ENCODE measurements at regions not wholly inside any gene's neighbourhood (a gene's known extent, or its start where the extent isn't known, plus 50 kb on each side); places are given as distances from the start of the nearest gene placed in this dataset.

GRCh38 chr3:153259956-153260355, 97.9 kb downstream of the RAP2B start:
- Histone ChIP-seq H3K36me3 (ENCODE audit: insufficient read depth, low read length) (no peaks in the 10 kb centered on the region), H3K9me3 (ENCODE audit: control insufficient read depth in 1 of 2, low read length in 2 of 2) (no peaks in the 10 kb centered on the region), H3K27ac (ENCODE audit: low read depth, low read length) (no peak overlapping the region), H3K4me1 (ENCODE audit: insufficient read depth, low read length) (no peaks in the 10 kb centered on the region), H3K4me3 (ENCODE audit: low read length in 2 of 2) (no peak overlapping the region), H3K27me3 (ENCODE audit: insufficient read depth, low read length) (no peaks in the 10 kb centered on the region)
- peak overlapping the region in 1 of 8 donors; percentile 4 for H3K4me3 Mint-ChIP-seq
- H3K27ac Mint-ChIP-seq = peak overlapping the region in 2 of 7 donors; percentile 3 to 70
- peaks cover 18 to 33% (median 27%) of the 10 kb centered on the region in 4 donors for H3K4me1 Mint-ChIP-seq
- POLR2A ChIA-PET (ENCODE audit: partially characterized antibody) = interaction anchor here (1.2 to 1.8 kb wide), 2 partner anchors 9 to 38 kb away, joined by 4 to 7 read pairs; no protein-coding TSS in a partner anchor
- intact Hi-C loops (cut with micrococcal nuclease) = loop anchor here (5.0 kb wide), 1 partner anchor 38 kb away; no protein-coding TSS in a partner anchor
- CTCF ChIA-PET (ENCODE audit: partially characterized antibody) = interaction anchor here (1.3 to 1.4 kb wide), 2 partner anchors 13 to 30 kb away, joined by 3 to 4 read pairs; no protein-coding TSS in a partner anchor
- H3K36me3 Mint-ChIP-seq = no peaks in the 10 kb centered on the region
- H3K9me3 Mint-ChIP-seq = peaks cover 0 to 3% (median 0%) of the 10 kb centered on the region in 8 donors
- H3K27me3 Mint-ChIP-seq = no peaks in the 10 kb centered on the region
- no peak for DNase-seq

GRCh38 chr3:153260681-153261080, 98.7 kb downstream of the RAP2B start:
- Histone ChIP-seq H3K4me3 (ENCODE audit: low read length in 2 of 2) (no peak overlapping the region), H3K27me3 (ENCODE audit: insufficient read depth, low read length) (no peaks in the 10 kb centered on the region), H3K36me3 (ENCODE audit: insufficient read depth, low read length) (no peaks in the 10 kb centered on the region), H3K4me1 (ENCODE audit: insufficient read depth, low read length) (no peaks in the 10 kb centered on the region), H3K9me3 (ENCODE audit: control insufficient read depth in 1 of 2, low read length in 2 of 2) (no peaks in the 10 kb centered on the region), H3K27ac (ENCODE audit: low read depth, low read length) (no peak overlapping the region)
- Mint-ChIP-seq H3K4me1 (peaks cover 18 to 33% (median 28%) of the 10 kb centered on the region in 4 donors), H3K27ac (no peak overlapping the region), H3K27me3 (no peaks in the 10 kb centered on the region), H3K4me3 (peak overlapping the region in 1 of 8 donors; percentile 3), H3K36me3 (peaks cover 0 to 1% of the 10 kb centered on the region in 2 donors), H3K9me3 (peaks cover 0 to 3% (median 0%) of the 10 kb centered on the region in 8 donors)
- intact Hi-C loops (cut with micrococcal nuclease) = no loop called here
- POLR2A ChIA-PET (ENCODE audit: partially characterized antibody) = interaction anchor here (1.2 to 1.8 kb wide), 2 partner anchors 8 to 39 kb away, joined by 4 to 7 read pairs; no protein-coding TSS in a partner anchor
- CTCF ChIA-PET (ENCODE audit: partially characterized antibody) = interaction anchor here (1.3 to 1.8 kb wide), 3 partner anchors 13 to 51 kb away, joined by 3 to 5 read pairs (median 4); no protein-coding TSS in a partner anchor
- DNase-seq = no peak

GRCh38 chr3:153266619-153267018, 104.6 kb downstream of the RAP2B start:
- no peak overlapping the region for H3K27ac ChIP-seq (ENCODE audit: low read depth, low read length)
- H3K27me3 Mint-ChIP-seq = no peaks in the 10 kb centered on the region
- POLR2A ChIA-PET (ENCODE audit: partially characterized antibody) = no interaction called here
- no peaks in the 10 kb centered on the region for H3K4me1 ChIP-seq (ENCODE audit: insufficient read depth, low read length)
- no peak for DNase-seq
- H3K36me3 ChIP-seq (ENCODE audit: insufficient read depth, low read length) = no peaks in the 10 kb centered on the region
- H3K4me3 ChIP-seq (ENCODE audit: low read length in 2 of 2) = no peak overlapping the region
- peaks cover 0 to 9% of the 10 kb centered on the region in 2 donors for H3K36me3 Mint-ChIP-seq
- H3K4me1 Mint-ChIP-seq = peaks cover 9 to 15% (median 11%) of the 10 kb centered on the region in 4 donors
- H3K27ac Mint-ChIP-seq = no peak overlapping the region
- intact Hi-C loops (cut with micrococcal nuclease) = no loop called here
- peaks cover 0 to 5% (median 0%) of the 10 kb centered on the region in 8 donors for H3K9me3 Mint-ChIP-seq
- no peaks in the 10 kb centered on the region for H3K27me3 ChIP-seq (ENCODE audit: insufficient read depth, low read length)
- CTCF ChIA-PET (ENCODE audit: partially characterized antibody) = no interaction called here
- H3K4me3 Mint-ChIP-seq = no peak overlapping the region
- no peaks in the 10 kb centered on the region for H3K9me3 ChIP-seq (ENCODE audit: control insufficient read depth in 1 of 2, low read length in 2 of 2)

- ChIA-PET CTCF (ENCODE audit: partially characterized antibody) (interaction anchor here (0.7 to 1.3 kb wide), 2 partner anchors 15 to 22 kb away, joined by 3 to 4 read pairs; no protein-coding TSS in a partner anchor), POLR2A (ENCODE audit: partially characterized antibody) (interaction anchor here (0.6 kb wide), 1 partner anchor 8 kb away, joined by 4 read pairs; no protein-coding TSS in a partner anchor)
- H3K36me3 ChIP-seq (ENCODE audit: insufficient read depth, low read length) = no peaks in the 10 kb centered on the region
- no peak overlapping the region for H3K27ac ChIP-seq (ENCODE audit: low read depth, low read length)
- Mint-ChIP-seq H3K9me3 (peaks cover 0 to 5% (median 0%) of the 10 kb centered on the region in 8 donors), H3K27ac (no peak overlapping the region), H3K4me3 (no peak overlapping the region), H3K4me1 (peaks cover 17 to 29% (median 22%) of the 10 kb centered on the region in 4 donors), H3K27me3 (no peaks in the 10 kb centered on the region), H3K36me3 (peaks cover 0 to 9% of the 10 kb centered on the region in 2 donors)
- intact Hi-C loops (cut with micrococcal nuclease) = no loop called here
- DNase-seq = no peak
- no peak overlapping the region for H3K4me3 ChIP-seq (ENCODE audit: low read length in 2 of 2)
- H3K4me1 ChIP-seq (ENCODE audit: insufficient read depth, low read length) = peaks cover 4% of the 10 kb centered on the region
- no peaks in the 10 kb centered on the region for H3K27me3 ChIP-seq (ENCODE audit: insufficient read depth, low read length)
- no peaks in the 10 kb centered on the region for H3K9me3 ChIP-seq (ENCODE audit: control insufficient read depth in 1 of 2, low read length in 2 of 2)
Measured at GRCh38 chr3:153268564-153269279, 106.7 kb downstream of the RAP2B start.

GRCh38 chr3:153269730-153270129, 107.7 kb downstream of the RAP2B start:
- peaks cover 0 to 9% of the 10 kb centered on the region in 2 donors for H3K36me3 Mint-ChIP-seq
- intact Hi-C loops (cut with micrococcal nuclease) = no loop called here
- H3K9me3 ChIP-seq (ENCODE audit: control insufficient read depth in 1 of 2, low read length in 2 of 2) = no peaks in the 10 kb centered on the region
- H3K27me3 ChIP-seq (ENCODE audit: insufficient read depth, low read length) = no peaks in the 10 kb centered on the region
- no peak overlapping the region for H3K4me3 Mint-ChIP-seq
- peaks cover 4% of the 10 kb centered on the region for H3K4me1 ChIP-seq (ENCODE audit: insufficient read depth, low read length)
- H3K4me3 ChIP-seq (ENCODE audit: low read length in 2 of 2) = no peak overlapping the region
- ChIA-PET POLR2A (ENCODE audit: partially characterized antibody) (interaction anchor here (1.4 kb wide), 1 partner anchor 11 kb away, joined by 3 read pairs; no protein-coding TSS in a partner anchor), CTCF (ENCODE audit: partially characterized antibody) (interaction anchor here (0.9 to 2.1 kb wide), 5 partner anchors 8 to 224 kb away, joined by 3 to 7 read pairs (median 3); no protein-coding TSS in a partner anchor)
- no peak overlapping the region for H3K27ac Mint-ChIP-seq
- H3K4me1 Mint-ChIP-seq = peaks cover 15 to 29% (median 20%) of the 10 kb centered on the region in 4 donors
- peaks cover 0 to 5% (median 0%) of the 10 kb centered on the region in 8 donors for H3K9me3 Mint-ChIP-seq
- no peaks in the 10 kb centered on the region for H3K36me3 ChIP-seq (ENCODE audit: insufficient read depth, low read length)
- no peak for DNase-seq
- no peaks in the 10 kb centered on the region for H3K27me3 Mint-ChIP-seq
- H3K27ac ChIP-seq (ENCODE audit: low read depth, low read length) = no peak overlapping the region

- H3K4me3 ChIP-seq (ENCODE audit: low read length in 2 of 2) = no peak overlapping the region
- H3K4me1 Mint-ChIP-seq = peaks cover 13 to 29% (median 19%) of the 10 kb centered on the region in 4 donors
- CTCF ChIA-PET (ENCODE audit: partially characterized antibody) = interaction anchor here (1.0 to 2.6 kb wide), 4 partner anchors 9 to 106 kb away, joined by 3 to 11 read pairs (median 4); no protein-coding TSS in a partner anchor
- H3K4me3 Mint-ChIP-seq = no peak overlapping the region
- H3K27me3 ChIP-seq (ENCODE audit: insufficient read depth, low read length) = no peaks in the 10 kb centered on the region
- H3K27me3 Mint-ChIP-seq = no peaks in the 10 kb centered on the region
- intact Hi-C loops (cut with micrococcal nuclease) = no loop called here
- no peaks in the 10 kb centered on the region for H3K36me3 Mint-ChIP-seq
- peak overlapping the region in 1 of 7 donors; percentile 82 for H3K27ac Mint-ChIP-seq
- DNase-seq = no peak
- H3K27ac ChIP-seq (ENCODE audit: low read depth, low read length) = no peak overlapping the region
- no peaks in the 10 kb centered on the region for H3K9me3 ChIP-seq (ENCODE audit: control insufficient read depth in 1 of 2, low read length in 2 of 2)
- no peaks in the 10 kb centered on the region for H3K36me3 ChIP-seq (ENCODE audit: insufficient read depth, low read length)
- peaks cover 4% of the 10 kb centered on the region for H3K4me1 ChIP-seq (ENCODE audit: insufficient read depth, low read length)
- POLR2A ChIA-PET (ENCODE audit: partially characterized antibody) = no interaction called here
- no peaks in the 10 kb centered on the region for H3K9me3 Mint-ChIP-seq
Measured at GRCh38 chr3:153273217-153273616, 111.2 kb downstream of the RAP2B start.

All from CD4-positive, alpha-beta memory T cell (primary cell).